CD4-positive, alpha-beta T cell treated with Interleukin-6 at 100 ng/mL for 8 hours (primary cell): ENCODE measurements at regions not wholly inside any gene's neighbourhood (a gene's known extent, or its start where the extent isn't known, plus 50 kb on each side); places are given as distances from the start of the nearest gene placed in this dataset.

Experiments used
- DNase-seq: peaks from one replicate; pipeline ENCODE4 v3.0.0-alpha.2; 2020; ENCODE audit warnings: mixed read lengths, low spot score

DNA sequence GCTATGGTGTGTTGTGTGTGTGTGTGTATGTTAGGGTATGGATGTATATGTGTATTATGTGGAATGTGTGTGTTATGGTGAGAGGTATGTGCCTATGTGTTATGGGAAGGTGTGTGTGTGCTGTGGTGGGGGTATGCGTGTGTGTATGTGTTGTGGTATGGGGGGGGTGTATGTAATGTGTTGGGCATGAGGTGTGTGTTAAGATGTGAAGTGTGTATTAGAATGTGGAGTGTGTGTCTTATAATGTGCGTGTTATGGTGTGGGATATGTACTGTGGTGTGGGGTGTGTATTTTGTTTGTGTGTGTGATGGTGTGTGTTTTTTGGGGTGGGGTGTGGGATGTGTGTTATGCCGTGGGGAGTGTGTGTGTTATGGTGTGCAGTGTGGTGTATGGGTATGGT lies 242.5 kb downstream of the RHOU start:
- DNase-seq = no peak

DNA sequence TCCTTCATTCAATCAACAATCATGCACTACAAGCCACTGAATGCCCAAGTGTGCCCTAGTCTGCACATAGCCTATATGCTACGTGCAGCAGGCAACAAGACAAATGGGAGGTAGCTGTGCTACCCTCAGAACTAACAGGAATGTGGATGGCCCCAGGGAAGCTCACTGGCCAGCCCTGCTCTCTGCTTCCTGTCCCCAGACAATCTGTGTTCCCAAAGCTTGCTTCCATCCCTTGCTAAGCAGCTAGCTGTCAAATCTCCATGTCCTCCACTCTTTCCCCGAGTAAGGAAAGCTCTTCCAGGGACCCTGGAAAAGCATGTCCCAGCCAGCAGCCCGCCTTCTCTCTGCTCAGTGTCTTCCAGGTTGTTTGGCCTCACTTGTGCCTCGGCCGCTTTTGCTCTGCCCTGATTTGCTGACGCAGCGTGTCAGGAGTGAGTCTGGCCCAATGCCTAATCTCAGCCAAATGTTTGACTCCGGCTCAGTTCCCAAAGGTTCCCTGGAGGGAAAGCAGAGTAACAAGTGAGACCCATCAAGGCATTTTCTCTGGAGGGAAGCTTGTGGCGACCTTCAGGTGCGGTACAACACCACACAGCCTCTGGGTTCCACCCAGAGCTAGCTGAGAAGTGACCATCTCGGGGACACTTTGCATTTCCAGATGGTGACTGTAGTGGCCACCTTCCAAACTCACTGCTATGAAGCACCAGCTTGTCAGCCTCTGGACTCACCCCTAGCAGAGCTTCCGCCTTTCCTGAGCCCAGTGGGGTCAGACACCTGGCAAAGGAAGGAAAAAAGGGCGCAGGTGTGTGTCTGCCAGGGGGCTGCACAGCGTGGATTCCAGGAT lies 243.4 kb downstream of the RHOU start:
- DNase-seq = no peak

DNA sequence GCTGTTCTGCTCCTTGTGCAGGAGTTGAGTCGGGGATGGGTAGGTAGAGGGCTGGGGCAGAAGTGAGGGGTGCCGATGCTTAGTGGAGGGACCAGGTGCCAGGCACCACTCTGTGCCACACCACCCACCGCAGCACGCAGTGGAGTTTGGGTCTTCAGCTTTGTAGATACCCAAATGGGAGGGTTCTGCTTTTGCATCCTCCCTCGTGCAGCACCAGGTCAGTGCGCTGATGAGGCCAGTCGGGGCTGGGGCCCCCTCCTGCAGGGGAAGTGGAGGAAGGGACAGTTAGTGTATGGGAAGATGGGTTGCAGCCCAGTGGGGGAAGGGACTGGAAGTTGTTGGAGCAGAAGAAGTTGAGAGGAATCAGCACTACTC lies 244.0 kb downstream of the RHOU start:
- DNase-seq = no peak

DNA sequence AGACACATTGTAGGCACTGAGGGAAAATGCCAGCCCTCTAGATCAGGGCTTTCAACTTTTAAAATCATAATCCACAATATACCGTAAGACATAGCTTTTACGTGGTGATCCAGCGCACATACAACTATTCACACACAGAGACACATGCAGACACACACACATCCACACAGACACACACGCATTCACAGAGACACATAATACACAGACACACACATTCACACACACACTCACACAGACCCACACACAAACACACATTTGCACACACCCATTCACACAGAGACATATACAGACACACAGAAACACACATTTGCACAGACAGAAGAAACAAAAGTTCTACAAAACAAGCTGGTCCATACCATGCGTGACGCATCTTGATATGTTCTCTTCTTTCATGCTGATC lies 244.5 kb downstream of the RHOU start:
- no peak for DNase-seq

DNA sequence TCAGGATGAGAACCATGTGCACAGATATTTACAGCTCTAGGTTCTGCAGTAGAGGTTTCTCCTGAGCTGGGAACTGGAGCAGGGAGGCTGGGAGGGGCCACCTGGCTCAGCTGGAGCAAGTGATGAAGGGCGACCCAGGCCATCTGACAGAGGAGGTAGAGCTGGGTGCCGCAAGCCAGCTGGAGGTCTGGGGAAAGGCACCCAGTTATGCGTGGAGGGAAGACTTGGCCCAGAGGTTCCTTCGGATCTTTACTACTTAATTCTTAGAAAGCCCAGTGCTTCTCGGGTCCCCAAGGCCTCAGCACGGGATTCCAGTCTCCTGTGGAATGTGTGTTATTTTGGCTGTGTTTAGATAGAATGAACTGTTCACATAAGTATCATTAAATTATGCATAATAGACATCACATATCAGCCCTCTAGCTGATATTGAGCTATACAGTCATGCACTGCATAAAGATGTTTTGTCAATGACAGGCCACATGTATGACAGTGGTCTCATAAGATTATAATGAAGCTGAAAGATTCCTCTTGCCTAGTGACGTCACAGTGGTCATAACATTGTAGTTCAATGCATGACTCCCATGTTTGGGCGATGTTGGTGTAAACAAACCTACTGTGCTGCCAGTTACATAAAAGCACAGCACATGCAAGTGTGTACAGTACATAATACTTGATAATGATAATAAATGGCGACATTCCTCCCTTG lies 245.1 kb downstream of the RHOU start:
- no peak for DNase-seq

DNA sequence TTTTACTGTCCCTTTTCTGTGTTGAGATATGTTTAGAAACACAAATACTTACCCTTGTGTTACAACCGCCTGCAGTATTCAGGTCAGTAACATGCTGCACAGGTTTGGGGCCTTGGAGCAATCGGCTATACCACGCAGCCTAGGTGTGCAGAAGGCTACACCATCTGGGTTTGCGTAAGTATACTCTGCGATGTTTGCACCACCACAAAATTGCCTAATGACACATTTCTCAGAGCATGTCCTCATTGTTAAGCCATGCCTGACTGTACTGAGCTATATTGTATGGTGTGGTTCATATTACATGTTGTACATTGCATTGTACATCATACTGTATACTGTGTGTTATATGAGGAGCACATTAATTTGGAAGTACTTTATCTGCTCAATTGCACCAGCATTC lies 247.4 kb downstream of the RHOU start:
- no peak for DNase-seq

DNA sequence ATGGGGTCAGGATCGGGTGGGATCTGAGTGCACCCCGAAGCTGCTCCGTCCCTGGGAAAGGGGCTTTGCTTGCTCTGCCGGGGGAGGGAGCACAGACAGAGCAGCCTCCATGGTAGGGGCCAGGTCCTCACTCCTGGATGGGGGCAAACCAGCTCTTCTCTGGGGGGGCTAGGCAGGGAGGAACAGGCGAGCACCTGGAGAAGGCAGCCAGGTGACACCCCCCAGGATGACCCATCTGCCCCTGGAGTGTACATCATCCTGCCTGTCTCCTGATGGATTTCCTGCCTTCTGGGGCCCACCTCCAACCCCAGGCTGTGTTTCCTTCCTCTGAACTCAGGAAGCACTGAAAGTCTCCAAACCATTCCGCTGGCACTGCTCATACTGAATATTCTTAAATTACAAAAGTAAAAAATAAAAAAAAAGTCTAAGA lies 248.0 kb downstream of the RHOU start:
- no peak for DNase-seq

DNA sequence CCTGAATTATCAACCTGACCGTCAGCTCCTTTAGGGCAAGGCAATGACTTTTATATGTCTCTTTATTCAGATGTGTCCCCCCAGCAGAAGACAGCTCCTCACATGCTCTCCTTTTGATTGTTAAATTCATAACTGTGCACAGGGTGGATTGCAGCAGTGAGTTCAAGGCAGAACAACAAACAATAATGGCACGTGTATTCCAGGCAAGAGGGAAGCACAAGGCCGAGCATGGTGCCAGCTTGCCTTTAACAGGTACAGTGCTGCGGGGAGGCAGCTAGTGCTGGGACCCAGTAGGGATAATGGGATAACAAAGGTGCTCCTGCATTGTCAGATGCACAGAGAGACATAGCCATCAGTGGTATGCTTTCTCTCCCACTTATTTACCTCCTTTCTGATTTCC lies 248.4 kb downstream of the RHOU start:
- DNase-seq = no peak

DNA sequence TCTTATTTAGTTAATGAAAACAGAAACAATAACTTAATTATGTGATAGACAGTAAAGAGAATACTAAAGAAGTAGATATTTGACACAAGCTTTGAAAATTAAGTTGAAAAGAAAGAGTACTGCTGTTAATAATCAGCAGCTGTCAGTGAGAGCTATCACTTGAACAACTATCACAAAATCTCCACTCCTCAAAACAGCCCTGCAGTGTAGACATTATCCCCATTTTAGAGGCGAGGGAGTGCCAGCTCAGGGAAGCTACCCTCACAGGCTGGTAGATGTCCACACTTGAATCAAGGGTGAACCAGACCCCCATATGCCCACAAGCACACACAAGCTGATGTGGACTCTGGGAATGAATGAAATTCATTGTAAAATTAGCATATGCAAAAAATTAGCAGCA lies 248.8 kb downstream of the RHOU start:
- no peak for DNase-seq

DNA sequence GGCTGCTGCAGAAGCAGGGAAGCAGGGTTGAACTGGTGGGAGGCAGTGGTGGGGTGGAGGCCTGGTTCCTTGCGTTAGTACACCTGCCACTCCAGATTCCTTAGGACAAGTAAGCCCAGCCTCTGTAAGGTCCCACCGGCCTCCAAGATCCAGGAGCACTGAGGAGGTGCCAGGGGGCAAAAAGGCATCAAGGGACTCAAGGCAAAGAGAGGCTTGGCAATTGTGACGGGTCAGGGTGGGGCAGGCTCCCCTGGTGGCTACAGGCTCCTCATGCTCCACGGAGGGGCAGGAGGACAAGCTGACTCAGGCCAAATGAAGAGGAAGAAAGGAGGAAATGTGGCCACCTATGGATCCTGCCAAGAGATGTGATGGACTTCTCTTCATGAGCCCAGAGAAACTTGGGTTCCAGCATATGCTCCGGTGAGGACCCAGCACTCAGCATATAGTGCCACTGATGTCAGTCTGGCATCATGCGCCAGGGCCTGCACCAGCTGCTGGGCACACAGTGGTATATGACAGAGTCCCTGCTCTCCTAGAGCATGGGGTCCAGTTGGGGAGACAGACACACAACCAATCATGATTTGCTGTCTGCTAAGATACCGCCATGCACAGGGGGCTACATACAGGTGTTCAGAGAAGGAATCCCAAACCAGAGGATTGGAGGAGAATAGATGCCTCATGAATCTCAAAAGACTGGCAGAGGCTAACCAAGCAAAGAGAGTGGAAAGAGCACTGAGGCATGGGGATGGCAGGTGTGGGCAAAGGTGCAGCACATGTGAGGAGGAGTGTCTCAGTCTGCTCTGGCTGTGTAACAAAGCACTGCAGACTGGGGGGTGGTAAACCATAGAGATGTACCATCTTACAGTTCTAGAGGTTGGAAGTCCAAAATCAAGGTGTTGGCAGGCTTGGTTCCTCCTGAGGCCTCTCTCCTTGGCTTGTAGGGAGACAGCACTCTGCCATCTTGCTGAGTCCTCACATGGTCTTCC lies 249.7 kb downstream of the RHOU start:
- DNase-seq = no peak

DNA sequence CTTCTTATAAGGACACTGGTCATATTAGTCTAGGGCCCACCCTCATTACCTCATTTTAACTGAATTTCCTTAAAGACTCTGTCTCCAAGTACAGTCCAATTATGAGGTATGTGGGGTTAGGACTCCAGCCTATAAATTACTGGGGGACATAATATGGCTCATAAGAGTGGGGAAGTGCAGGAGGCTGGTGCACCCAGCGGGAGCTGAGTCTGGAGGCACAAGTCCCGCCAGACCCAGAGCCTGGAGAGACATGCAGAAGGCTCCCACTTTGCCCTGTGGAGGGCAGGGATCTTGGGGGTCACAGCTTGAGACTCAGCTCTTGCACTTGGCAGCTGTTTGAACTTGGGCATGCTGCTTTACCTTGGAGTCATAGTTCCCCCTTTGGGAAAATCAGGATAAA lies 250.4 kb downstream of the RHOU start:
- DNase-seq = no peak

DNA sequence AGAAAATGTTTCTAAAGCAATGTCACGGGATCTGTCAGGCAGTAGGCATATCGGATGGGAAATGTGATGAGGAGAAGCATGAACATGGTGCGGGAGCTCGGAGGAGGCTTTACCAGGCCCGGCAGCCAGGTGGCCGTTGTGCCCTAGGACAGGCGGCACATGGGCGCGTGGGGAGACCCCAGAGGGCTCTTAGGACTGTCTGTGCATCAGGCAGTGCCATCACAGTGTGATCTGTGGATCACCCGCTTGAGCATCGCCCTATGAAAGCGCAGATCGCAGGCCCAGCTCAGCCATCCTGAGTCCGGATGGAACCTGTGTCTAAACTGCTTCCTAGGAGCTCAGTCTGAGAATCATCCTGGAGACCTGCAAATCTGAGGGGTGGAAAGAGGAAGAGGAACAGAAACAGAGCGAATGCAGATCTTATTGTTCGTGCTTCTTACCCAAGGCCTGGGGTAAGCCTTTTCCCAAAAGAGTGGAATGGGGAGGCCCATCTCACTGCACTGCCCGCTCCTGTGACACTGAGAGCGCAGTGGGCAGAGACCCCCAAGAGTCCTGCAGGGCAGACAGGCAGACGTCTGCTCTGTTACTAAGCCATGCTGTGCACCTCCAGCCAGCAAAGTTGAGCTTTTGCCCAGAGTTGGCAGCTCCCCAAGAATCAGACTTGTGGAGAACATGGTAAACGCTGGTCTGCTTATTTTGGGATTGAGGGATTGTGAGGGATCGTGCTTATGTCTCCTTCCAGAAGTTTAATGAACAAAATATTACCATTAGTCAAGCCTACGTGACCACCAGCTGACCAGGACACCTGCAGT lies 251.0 kb downstream of the RHOU start:
- no peak for DNase-seq

DNA sequence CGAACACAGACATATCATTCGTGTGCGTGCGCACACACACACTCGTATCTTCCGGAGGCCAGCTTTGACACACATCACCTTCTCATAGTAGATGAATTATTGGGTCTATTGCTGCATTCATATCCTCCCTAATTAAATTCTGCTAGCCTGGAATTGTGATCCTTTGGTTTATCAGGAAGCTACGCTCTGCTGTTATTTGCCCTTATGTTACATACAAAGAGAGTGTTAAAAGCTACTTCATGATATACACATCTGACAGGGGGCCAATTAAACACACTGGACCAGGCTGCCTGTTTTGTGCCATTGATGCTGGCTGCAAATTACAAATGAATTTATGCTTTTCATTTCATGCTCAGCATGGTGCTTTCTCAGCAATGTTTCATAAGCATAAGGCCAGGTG lies 252.0 kb downstream of the RHOU start:
- no peak for DNase-seq

DNA sequence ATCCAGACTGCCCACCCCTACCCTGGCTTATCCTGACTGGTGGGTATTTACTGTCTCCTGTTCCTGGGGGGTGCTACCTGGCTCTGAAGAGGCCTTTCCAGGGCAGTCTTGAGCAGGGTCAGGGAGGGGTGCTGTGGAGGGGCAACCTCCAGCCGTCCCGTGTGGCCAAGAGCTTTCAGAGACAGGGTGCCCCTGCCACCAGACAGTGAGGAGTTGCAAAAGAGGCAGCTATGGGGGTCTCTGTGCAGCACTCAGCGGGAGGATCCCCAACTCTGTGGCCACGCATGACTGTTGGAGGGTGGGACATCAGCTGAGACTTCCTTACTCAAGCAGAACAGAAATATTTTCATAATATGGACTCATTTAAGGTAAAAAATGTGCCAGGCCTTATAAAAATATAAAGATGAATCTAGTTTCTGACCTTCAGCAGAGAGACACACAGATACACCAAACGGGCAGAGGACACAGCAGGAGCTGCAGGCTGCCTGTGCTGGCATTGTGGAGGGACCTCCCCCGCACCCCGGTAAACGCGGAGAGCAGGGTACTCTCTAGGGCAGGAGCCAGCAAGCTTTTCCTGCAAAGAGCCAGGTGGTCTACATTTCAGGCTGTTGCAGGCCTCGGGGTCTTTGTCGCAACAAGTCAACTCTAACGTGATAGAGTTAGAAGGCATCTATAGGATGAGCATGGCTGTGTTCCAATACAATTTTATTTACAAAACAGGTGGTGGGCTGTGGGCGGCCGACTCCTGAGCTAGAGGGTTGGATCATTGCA lies 252.6 kb downstream of the RHOU start:
- no peak for DNase-seq

DNA sequence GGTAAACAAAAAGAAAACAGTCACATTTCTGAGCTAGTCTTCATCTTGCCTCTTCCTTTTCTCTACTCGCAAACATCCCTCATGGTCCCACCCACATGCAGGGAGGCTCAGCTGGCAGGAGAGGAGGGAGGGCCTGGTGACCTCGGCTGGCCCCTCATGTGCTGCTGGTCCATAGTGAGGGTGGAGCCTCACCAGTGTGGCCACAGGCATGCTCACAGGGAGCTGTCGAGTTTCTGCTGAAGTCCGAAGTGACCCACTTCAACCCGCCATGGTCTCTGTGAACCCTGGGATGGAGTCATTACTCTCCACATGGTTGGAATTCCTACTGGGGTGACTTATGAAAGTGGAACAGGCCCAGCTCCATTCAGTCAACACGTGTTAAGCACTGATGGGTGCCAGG lies 253.4 kb downstream of the RHOU start:
- DNase-seq = no peak

DNA sequence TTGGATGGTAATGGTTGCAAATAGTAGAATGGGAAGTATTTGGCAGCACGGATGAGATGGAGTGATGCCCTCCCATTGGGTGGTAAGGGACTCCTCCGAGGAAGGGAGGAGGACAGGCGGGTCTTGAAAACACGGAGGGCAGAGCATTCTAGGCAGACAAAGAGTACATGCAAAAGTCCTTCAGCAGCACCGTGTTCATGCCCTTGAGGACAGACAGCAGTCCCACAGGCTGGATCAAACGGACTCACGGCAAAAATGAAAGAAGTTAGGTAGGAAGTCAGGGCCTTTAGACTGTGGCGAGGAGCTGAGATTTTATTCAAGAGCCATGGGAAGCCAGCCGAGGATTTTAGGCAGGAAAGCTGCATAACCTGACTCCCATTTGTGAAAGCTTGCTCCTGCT lies 253.9 kb downstream of the RHOU start:
- DNase-seq = no peak

DNA sequence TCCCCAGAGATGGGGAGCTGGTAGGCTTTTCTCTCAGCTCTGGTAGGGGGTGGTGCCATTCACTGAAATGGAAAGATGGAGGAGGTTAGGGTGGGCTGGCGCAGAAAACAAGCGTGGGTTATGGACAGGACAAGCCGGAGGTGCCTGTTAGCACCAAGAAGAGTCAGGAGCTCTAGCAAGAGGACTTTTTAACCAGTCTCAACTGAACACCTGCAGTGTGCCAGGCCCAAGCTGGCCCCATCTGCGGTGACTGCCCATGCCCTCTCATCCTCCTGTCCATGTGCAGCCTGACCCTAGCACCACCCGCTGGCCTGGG lies 254.4 kb downstream of the RHOU start:
- no peak for DNase-seq

DNA sequence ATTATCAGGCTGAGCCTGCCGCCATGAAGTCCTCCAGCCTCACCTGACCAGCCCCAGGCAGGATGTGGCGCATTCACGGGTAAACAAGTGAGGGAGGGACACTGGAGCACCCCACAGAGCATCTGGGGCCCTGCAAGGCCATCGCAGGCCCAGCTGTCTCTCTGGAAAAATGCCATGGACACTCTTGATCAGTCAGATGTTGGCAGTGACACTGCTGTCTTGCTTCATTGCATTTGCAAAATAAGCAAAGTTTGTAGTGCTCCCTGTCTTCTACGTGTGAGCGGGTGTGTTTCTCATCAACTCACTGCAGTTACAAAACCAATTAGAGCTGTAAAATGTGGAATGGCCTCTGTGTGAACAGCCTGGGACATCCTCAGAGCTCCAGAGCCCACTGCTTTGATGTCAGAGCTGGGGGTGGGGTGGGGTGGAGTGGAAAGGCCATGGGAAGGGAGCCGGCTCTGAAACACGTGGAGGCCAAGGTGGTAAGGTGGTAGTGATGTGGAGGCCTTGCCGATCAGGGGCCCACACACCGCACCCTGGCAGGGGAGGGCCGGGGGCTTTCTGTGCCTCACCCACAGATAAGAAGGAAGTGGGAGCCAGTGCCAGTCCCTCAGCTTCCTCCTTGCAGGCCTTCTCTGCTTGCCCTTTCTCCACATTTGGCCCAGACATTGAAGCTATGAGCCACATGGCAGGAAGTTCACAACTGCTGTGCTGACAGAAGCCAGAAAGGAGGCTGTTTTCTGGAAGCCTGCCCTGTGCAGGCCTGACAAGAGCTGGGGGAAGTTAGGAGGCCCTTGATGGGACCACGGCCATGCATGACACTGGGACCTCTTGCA lies 254.9 kb downstream of the RHOU start:
- DNase-seq = no peak

DNA sequence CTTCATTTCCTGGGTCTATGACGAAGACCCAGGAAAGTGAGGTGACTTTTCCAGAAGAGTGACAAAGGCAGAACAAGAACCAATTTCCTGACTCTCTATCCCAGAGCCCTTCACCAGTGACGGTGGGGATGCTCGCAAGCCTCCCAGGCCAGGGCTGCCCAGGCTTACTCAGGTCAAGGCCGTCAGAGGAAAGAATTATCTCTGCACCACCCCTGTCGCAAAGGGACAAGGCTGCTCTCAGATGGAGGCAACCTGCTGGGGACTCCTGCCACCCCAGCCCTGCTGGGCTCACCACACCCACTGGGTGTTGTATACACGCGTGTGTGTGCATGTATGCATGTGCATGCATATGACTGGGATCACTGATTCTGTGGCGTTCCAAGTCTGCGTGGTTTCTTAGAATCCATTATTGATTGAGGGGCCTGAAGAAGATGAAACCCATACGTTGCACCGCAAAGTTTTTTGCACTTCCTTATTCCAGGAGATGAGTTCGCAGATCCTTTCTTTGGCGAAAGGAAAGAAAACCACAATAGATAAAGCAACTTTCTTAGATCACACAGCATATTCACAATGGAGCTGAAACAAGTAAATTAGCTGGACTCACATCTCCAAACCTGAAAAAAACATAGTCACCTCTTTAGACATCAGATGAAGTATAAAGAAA lies 255.8 kb downstream of the RHOU start:
- DNase-seq = no peak

DNA sequence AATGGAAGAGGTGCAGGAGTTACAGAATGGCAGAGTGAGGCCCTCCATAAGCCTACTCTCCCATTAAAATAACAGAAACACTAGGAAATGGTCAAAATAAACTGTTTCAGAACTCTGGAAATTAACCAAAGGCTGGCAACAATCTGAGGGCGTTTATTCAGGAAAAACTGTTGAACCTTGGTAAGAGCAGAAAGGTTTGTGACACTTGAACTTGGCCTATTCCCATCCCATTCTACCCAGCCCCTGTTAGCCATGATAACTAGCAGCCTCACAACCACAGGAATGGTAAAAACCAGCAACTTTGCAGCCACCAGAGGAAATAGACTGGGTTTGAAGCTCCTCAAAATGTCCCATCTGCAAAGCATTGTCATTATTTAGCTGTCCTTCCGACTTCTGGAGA lies 256.8 kb downstream of the RHOU start:
- DNase-seq = no peak
